HCT116 (cell line): ENCODE measurements at regions not wholly inside any gene's neighbourhood (a gene's known extent, or its start where the extent isn't known, plus 50 kb on each side); places are given as distances from the start of the nearest gene placed in this dataset.

Source experiments
- ELF1 ChIP-seq: IDR thresholded peaks from 2 replicates; pipeline ENCODE4 v1.6.1; 2012; ENCODE audit warnings: low read depth, borderline replicate concordance
- EZH2 ChIP-seq: fragments of 200-600 bp; sonication (generic); IDR thresholded peaks from 2 replicates; pipeline ENCODE4 v1.6.1; 2017; ENCODE audit warnings: antibody characterized with exemption, mixed run types
- EZH2phosphoT487 ChIP-seq: fragments of 200-600 bp; IDR thresholded peaks from 2 replicates; pipeline ENCODE4 v1.6.1; 2018; ENCODE audit warnings: antibody characterized with exemption, borderline replicate concordance
- POLR2A ChIP-seq: IDR thresholded peaks from 2 replicates; pipeline ENCODE4 v1.7.0; 2011; ENCODE audit warnings: borderline replicate concordance; ENCODE audit not compliant: insufficient read depth, insufficient read length; ENCODE audit errors: extremely low read depth
- POLR2AphosphoS5 ChIP-seq: IDR thresholded peaks from 2 replicates; pipeline ENCODE4 v1.6.1; 2011; ENCODE audit warnings: mild to moderate bottlenecking, low read depth, low read length, moderate library complexity
- RAD21 ChIP-seq: IDR thresholded peaks from 2 replicates; pipeline ENCODE4 v1.6.1; 2012; ENCODE audit warnings: low read depth, mild to moderate bottlenecking
- SIN3A ChIP-seq: IDR thresholded peaks from 2 replicates; pipeline ENCODE4 v1.6.1; 2012; ENCODE audit warnings: low read depth
- SP1 ChIP-seq: IDR thresholded peaks from 2 replicates; pipeline ENCODE4 v1.6.1; 2012; ENCODE audit warnings: low read depth
- SRF ChIP-seq: IDR thresholded peaks from 2 replicates; pipeline ENCODE4 v1.6.1; 2012; ENCODE audit warnings: low read depth
- YY1 ChIP-seq: IDR thresholded peaks from 2 replicates; pipeline ENCODE4 v1.6.1; 2011; ENCODE audit warnings: low read length, low read depth, moderate library complexity, mild to moderate bottlenecking; ENCODE audit not compliant: insufficient replicate concordance; ENCODE audit errors: extremely low read depth
- ZNF274 ChIP-seq: fragments of 200-500 bp; sonication (Bioruptor generic); IDR thresholded peaks from 2 replicates; pipeline ENCODE4 v1.6.1; 2014; ENCODE audit warnings: mild to moderate bottlenecking, low read depth, low read length, inconsistent platforms
- TF ChIP-seq, protein P1 (sequence below), 3 experiments: fragments of 200-600 bp in 1 of 3; sonication (generic) in 1 of 3; IDR thresholded peaks in 2 of 3; conservative IDR thresholded peaks in 1 of 3; 2 replicates each; pipeline ENCODE4 v1.5.1; 2012 to 2017; ENCODE audit warnings: low read depth in 2 of 3, low read length in 2 of 3, antibody characterized with exemption in 1 of 3, borderline replicate concordance in 1 of 3, control low read depth in 1 of 3, mild to moderate bottlenecking in 1 of 3, mixed read lengths in 1 of 3, mixed run types in 1 of 3, moderate library complexity in 1 of 3; ENCODE audit not compliant: insufficient read depth in 1 of 3
- TF ChIP-seq, protein P2 (sequence below): IDR thresholded peaks from 2 replicates; pipeline ENCODE4 v1.6.1; 2012
- TF ChIP-seq, protein P3 (sequence below): IDR thresholded peaks from 2 replicates; pipeline ENCODE4 v1.6.1; 2012; ENCODE audit warnings: low read depth

DNA sequence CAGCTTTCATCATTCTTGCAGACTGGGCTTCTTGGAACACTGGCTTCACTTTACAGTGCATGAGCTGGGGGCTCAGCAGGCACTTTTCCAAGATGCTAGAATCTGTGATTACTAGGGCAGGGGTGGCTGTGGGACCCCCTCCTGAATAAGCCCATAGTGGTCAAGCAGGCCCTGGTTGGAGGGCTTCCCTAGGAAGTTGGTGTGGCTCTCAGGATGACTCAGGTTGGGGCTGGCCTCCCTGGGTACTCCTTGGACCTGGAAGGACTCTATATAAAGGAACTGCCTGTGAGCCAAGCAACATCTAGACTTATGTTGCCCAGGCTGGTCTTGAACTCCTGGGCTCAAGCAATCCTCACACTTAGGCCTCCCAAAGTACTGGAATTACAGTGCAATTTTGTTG, 88.3 kb upstream of the HELT start:
- TF ChIP-seq, protein P1, sequence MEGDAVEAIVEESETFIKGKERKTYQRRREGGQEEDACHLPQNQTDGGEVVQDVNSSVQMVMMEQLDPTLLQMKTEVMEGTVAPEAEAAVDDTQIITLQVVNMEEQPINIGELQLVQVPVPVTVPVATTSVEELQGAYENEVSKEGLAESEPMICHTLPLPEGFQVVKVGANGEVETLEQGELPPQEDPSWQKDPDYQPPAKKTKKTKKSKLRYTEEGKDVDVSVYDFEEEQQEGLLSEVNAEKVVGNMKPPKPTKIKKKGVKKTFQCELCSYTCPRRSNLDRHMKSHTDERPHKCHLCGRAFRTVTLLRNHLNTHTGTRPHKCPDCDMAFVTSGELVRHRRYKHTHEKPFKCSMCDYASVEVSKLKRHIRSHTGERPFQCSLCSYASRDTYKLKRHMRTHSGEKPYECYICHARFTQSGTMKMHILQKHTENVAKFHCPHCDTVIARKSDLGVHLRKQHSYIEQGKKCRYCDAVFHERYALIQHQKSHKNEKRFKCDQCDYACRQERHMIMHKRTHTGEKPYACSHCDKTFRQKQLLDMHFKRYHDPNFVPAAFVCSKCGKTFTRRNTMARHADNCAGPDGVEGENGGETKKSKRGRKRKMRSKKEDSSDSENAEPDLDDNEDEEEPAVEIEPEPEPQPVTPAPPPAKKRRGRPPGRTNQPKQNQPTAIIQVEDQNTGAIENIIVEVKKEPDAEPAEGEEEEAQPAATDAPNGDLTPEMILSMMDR (IDR thresholded peaks at IDR 0.05 in 2 of 3, conservative IDR thresholded peaks at IDR 0.05 in 1 of 3; ENCODE audit: borderline replicate concordance in 1 of 3, insufficient read depth in 1 of 3, low read depth in 2 of 3, low read length in 2 of 3) = no peak
- TF ChIP-seq YY1 (no peak), EZH2 (no peak), SIN3A (no peak), POLR2A (no peak), SRF (no peak), POLR2AphosphoS5 (no peak), ZNF274 (no peak), ELF1 (no peak), EZH2phosphoT487 (no peak), SP1 (no peak), RAD21 (no peak)
- TF ChIP-seq, protein P2, sequence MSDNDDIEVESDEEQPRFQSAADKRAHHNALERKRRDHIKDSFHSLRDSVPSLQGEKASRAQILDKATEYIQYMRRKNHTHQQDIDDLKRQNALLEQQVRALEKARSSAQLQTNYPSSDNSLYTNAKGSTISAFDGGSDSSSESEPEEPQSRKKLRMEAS = no peak
- TF ChIP-seq, protein P3, sequence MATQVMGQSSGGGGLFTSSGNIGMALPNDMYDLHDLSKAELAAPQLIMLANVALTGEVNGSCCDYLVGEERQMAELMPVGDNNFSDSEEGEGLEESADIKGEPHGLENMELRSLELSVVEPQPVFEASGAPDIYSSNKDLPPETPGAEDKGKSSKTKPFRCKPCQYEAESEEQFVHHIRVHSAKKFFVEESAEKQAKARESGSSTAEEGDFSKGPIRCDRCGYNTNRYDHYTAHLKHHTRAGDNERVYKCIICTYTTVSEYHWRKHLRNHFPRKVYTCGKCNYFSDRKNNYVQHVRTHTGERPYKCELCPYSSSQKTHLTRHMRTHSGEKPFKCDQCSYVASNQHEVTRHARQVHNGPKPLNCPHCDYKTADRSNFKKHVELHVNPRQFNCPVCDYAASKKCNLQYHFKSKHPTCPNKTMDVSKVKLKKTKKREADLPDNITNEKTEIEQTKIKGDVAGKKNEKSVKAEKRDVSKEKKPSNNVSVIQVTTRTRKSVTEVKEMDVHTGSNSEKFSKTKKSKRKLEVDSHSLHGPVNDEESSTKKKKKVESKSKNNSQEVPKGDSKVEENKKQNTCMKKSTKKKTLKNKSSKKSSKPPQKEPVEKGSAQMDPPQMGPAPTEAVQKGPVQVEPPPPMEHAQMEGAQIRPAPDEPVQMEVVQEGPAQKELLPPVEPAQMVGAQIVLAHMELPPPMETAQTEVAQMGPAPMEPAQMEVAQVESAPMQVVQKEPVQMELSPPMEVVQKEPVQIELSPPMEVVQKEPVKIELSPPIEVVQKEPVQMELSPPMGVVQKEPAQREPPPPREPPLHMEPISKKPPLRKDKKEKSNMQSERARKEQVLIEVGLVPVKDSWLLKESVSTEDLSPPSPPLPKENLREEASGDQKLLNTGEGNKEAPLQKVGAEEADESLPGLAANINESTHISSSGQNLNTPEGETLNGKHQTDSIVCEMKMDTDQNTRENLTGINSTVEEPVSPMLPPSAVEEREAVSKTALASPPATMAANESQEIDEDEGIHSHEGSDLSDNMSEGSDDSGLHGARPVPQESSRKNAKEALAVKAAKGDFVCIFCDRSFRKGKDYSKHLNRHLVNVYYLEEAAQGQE = no peak
